ENCODE measurements at regions not wholly inside any gene's neighbourhood (a gene's known extent, or its start where the extent isn't known, plus 50 kb on each side); places are given as distances from the start of the nearest gene placed in this dataset.

GRCh38 chr2:129760669-129761068 is 218.8 kb upstream of the RAB6C start:
- TF ChIP-seq CTCF (IDR thresholded peaks at IDR 0.05) (no peak), EP300 (IDR thresholded peaks at IDR 0.05) (no peak), POLR2A (IDR thresholded peaks at IDR 0.05) (no peak)
